Amniotic epithelial cell (primary cell): ENCODE measurements at regions not wholly inside any gene's neighbourhood (a gene's known extent, or its start where the extent isn't known, plus 50 kb on each side); places are given as distances from the start of the nearest gene placed in this dataset.
"Not testable (repeated sequence)": the region's sequence is repeated elsewhere in the genome, so short reads cannot be mapped to it uniquely, and the experiment has no call there.

ENCODE experiments used
- DNase-seq: peaks from one replicate; pipeline ENCODE4 v3.0.0-alpha.2; 2010; ENCODE audit warnings: low read depth

DNA sequence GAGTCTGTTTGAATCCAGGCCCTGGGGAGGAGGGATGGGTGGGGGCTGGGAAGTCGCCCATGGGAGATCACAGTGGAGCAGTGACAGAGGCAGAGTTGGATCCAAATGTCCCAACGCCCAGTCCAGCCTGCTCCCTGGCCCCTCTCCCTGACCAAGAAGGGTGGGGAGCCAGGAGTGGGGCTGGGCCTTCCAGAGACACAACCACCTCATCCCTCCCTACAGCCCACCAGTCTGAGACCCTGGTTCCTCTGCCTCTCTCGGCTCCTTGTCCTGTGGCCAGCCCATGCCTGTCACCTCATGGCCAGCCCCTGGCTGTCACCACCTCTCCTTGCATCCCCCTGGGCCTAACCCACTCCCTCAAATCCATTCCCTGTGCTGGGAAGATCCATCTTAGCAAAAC is 71.2 kb upstream of the PRR5 start:
- no peak for DNase-seq

GRCh38 chr22:44628835-44629234 is 73.2 kb upstream of the PRR5 start:
- DNase-seq = no peak

GRCh38 chr22:44628273-44628672 is 73.7 kb upstream of the PRR5 start:
- DNase-seq = no peak

GRCh38 chr22:44627521-44628139 is 74.4 kb upstream of the PRR5 start:
- no peak for DNase-seq

DNA sequence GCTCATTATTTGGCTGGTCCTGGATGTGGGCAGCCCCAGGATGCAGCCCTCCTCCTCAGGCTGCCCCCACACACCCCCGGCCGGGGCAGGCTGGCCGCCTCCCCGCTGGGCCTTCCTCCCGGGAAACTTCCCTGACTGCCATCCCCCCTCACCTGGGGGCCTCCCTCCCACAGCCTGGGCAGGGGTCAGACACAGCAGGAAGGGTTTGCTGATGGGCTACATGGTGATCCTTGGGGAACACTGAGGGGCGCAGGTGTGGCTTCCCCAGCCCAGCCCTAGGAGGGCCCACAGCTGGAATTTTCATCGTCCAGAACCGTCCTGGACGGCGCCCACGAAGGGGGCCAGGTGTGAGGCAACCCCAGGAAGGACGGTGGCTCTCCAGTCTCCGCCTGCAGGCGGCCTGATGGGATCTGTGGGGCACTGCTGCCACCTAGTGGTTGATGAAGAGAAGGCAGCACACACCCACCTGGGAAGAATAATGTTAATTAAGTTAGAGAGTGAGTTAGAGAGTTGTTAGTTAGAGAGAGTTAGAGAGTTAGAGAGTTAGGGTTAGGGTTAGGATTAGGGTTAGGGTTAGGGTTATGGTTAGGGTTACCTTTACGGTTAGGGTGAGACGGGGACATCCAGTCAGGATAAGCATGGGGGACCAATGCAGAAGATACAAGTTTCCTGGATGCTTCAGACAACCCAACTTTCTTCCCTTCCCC is 75.9 kb upstream of the PRR5 start:
- peak; percentile 27 for DNase-seq

- no peak for DNase-seq
These were observed 76.6 kb upstream of the PRR5 start for GRCh38 chr22:44625421-44625760.

- DNase-seq = no peak
These were observed 77.1 kb upstream of the PRR5 start for GRCh38 chr22:44624689-44625420.

DNA sequence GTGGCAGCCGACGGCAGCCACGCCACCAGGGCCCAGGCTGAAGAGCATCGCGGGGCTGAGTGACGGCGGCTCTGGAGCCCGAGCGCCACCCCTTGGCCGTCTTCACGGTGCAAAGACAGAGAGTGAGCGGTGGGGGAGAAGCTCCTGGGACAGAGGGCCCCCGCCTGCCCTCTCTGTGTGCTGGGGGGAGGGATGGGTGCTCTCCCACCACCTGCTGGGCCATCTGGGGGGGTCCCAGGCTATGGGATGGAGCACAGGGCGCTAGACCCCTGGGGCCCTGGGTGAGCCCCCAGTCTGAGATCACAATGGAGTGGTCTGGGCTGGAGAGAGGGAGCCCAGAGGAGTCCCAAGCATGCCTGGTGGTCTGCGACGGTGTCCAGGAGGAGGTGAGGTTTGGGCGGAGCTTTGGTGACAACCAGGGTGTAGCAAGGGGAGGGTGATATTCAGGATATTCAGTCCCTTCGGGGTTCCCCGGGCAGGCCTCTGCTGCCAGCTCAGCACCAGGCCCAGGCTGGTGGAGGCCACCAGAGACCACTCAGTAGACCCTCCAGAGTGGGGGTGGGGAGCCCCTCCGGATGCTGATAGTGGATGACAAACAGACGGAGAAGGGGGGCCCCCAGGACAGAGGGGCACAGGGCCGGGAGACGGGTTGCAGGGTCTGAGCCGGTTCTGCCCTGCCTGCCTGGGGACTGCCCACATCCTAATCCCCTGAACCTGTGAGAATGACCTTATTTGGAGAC is 78.1 kb upstream of the PRR5 start:
- DNase-seq = no peak

DNA sequence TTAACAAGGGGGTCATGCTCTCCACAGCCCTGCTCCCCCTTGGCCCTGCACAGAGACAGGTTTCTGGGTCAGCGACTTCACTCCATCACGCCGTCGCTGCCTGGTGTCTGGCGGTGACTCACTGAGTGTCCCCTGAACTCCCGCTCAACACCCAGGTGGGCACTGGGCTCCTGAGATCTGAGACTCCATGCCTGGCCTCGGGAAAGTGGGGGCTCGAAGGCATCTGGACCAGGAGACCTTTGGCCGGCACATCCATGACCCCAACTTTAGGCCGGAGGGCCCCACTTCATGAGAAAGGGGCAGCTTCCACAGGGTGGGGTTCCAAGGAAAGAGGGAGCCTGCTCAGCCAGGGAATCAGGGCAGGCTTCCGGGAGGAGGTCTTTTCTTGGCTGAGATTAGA is 79.3 kb upstream of the PRR5 start:
- no peak for DNase-seq

DNA sequence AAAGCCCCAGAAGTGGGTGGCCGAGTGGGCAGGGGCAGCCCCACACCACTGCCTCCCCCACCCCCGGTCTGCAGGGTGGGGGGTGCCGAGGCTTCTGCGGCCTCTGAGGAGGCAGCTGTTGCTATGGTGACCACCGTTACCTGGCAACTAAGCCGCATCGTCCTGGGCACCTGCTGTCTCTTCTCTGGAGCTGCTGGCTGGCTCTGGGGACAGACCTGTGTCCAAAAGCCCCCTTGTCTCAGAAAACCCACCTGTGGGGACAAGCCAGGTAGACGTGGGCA is 79.9 kb upstream of the PRR5 start:
- no peak for DNase-seq

DNA sequence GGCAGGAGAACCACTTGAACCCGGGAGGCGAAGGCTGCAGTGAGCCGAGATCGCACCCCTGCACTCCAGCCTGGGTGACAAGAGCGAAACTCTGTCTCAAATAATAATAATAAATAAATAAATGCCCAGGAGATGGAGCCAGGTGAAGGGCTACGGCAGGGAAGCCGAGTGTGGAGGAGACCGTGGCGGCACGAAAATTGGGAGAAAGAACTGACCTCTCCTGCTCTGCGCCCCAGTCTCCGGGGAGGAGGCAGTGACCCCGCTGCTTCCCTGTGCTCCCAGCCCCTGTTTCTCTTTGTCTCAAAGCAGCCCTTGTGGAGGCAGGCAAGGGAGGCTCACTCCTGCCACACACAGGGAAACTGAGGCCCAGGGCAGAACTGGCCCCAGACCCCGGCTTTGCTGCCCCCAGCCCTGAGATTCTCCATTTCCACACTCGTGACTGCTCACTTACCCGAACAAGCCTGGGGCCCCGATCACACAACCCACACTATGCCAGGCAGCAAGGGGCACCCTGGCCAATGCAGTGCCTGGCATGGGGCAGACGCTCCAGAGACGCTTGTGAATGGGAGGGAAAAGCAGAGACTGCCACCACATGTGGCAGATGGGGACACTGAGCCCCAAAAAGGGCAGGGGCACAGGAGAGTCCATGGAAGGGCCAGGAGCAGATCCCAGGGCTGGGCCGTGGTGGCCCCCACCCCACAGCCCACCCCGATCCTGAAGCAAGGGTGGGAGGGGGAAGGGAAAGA is 80.4 kb upstream of the PRR5 start:
- DNase-seq = no peak

DNA sequence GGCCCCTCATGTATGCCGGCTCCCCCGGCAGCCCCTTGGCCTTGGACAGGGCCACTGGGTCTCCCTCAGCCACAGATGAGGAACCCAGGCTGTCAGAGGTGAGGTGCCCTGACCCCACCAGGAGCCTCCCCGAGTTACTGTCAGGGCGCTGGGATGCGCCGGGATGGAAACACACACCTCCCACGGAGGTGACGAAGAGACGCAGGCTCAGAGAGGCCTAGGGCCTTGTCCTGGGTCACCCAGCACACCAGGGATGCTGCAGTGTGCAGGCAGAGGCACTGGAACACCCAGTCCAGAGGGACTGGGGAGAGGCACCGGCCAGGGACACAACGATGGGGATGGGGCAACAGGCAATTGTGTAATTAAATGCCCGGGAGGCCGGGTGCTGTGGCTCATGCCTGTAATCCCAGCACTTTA is 81.2 kb upstream of the PRR5 start:
- DNase-seq = no peak

- DNase-seq = peak; percentile 43
These were observed 81.7 kb upstream of the PRR5 start for GRCh38 chr22:44620129-44620840.

DNA sequence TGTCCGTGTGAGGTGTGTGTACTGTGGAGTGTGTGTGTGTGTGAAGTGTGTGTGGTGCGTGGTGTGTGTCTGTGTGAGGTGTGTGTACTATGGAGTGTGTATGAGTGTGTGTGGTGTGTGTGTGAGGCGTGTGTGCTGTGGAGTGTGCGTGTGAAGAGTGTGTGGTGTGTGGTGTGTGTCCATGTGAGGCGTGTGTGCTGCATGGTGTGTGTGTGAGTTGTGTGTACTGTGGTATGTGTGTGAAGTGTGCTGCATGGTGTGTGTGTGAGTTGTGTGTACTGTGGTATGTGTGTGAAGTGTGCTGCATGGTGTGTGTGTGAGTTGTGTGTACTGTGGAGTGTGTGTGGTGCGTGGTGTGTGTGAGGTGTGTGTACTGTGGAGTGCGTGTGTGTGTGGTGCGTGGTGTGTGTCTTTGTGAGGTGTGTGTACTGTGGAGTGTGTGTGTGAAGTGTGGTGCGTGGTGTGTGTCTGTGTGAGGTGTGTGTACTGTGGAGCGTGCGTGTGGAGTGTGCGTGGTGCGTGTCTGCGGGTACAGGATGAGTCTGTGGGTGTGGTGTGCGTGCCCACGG is 82.4 kb upstream of the PRR5 start:
- not testable (repeated sequence) for DNase-seq

DNA sequence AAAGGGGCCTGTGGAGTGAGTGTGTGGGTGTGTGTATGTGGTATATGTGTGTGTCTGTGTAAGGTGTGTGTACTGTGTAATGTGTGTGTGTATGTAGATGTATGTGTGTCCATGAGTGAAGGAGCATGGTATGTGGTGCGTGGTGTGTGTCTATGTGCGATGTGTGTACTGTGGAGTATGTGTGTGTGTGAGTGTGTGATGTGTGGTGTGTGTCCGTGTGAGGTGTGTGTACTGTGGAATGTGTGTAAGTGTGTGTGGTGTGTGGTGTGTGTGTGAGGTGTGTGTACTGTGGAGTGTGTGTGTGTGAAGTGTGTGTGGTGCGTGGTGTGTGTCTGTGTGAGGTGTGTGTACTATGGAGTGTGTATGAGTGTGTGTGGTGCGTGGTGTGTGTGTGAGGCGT is 83.1 kb upstream of the PRR5 start:
- DNase-seq = not testable (repeated sequence)

DNA sequence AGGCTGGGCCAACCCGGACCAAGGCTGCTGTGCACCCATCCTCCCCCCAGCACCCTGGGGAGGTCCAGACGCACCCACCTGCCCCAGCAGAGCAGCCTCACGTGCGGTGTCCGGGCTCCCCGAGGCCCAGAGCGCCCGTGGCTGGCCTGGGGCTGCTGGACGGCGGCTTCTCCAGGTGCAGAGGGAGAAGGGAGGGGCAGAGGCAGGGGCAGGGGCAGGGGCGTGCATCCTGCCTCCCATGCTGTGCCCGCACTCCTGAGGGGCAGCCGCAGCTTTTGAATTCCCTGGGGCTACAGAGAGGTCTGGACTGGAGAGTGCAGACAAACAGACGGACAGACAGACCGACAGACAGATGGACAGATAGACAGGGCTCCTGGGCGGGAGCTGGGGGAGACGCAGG is 83.6 kb upstream of the PRR5 start:
- DNase-seq = no peak

GRCh38 chr22:44617828-44618227 is 84.2 kb upstream of the PRR5 start:
- DNase-seq = no peak

DNA sequence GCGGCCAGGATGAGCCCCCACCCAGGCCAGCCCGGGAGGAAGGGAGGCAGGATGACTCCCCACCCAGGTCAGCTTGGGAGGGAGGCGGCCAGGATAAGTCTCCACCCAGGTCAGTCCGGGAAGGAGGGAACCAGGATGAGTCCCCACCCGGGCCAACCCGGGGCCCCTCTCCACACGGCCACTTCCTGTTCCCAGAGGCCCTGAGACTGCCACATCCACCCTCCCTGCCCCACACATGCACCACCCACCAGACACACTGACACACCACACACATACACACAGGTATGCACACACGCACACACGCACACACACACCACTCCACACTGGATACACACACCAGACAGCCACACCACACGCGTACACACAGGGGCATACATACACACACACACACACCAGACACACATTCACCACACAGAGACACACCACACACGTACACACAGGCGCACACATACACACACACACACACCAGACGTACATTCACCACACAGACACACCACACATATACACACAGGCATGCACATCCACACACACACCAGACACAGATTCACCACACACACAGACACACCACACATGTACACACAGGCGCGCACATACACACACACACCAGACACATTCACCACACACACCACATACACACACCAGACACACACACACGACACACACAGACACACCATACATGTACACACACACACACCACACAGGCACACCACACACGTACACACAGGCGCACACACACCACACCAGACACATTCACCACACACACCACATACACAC is 84.9 kb upstream of the PRR5 start:
- no peak for DNase-seq

GRCh38 chr22:44616461-44616860 is 85.5 kb upstream of the PRR5 start:
- no peak for DNase-seq

DNA sequence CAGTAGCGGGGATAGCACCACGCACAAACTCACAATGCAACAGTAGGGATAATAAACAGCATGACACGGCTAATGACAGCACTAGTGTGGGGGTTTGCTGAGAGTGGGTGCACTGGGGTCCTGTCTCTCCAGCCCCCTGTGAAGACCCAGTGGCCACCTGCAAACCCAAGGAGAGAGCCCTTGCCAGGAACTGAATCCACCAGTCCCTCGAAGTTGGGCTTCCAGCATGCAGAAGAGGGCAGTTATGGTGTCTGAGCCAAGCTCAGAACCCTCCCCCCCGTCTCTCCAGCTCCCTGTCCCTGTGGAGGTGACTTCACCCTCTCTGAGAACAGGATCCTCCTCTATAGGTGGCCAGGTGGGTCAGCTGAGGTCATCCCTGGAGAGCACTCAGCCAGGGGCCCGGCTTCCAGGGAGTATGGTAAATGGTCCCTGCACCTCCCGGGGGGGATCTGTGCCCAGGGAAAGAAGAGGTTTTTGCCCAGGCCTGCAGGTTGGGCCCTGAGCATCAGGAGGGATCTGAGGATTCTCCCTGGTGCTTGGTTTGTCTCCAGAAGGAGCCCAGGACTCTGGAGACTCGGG is 86.3 kb upstream of the PRR5 start:
- DNase-seq = no peak
